GM12874 (cell line): ENCODE measurements at regions not wholly inside any gene's neighbourhood (a gene's known extent, or its start where the extent isn't known, plus 50 kb on each side); places are given as distances from the start of the nearest gene placed in this dataset.

Source experiments
- CTCF ChIP-seq: IDR thresholded peaks from 2 replicates; pipeline ENCODE4 v1.5.1; 2011; ENCODE audit warnings: low read depth, mild to moderate bottlenecking, control low read depth, low read length, moderate library complexity; ENCODE audit not compliant: insufficient read depth

- no peak for TF ChIP-seq CTCF
These were observed 97.4 kb upstream of the EDEM3 start for GRCh38 chr1:184851822-184852746.

GRCh38 chr1:184843732-184844495 lies 89.3 kb upstream of the EDEM3 start:
- no peak for TF ChIP-seq CTCF

- TF ChIP-seq CTCF = no peak
These were observed 85.9 kb upstream of the EDEM3 start for GRCh38 chr1:184840596-184840995.

DNA sequence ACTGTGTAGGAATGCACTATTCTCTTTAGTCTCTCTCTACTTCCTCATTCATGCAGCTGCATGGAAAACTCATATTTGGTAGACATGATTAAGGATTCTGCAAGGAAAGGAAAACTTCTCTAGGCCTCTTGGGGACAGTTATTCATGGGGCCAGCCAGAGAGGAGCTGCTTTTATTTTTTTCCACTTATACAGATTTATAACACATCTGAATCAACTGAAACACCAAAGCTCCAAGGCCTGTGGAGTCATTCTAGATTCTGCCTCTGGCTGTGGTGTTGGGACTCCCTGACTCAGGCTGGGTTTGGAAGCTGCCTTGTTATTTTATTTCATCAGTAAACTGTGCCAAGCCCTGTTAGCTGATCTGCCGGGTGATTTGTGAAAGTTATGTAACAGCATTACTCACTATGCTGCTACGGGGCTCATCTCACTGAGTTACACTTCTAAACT lies 83.9 kb upstream of the EDEM3 start:
- no peak for TF ChIP-seq CTCF

DNA sequence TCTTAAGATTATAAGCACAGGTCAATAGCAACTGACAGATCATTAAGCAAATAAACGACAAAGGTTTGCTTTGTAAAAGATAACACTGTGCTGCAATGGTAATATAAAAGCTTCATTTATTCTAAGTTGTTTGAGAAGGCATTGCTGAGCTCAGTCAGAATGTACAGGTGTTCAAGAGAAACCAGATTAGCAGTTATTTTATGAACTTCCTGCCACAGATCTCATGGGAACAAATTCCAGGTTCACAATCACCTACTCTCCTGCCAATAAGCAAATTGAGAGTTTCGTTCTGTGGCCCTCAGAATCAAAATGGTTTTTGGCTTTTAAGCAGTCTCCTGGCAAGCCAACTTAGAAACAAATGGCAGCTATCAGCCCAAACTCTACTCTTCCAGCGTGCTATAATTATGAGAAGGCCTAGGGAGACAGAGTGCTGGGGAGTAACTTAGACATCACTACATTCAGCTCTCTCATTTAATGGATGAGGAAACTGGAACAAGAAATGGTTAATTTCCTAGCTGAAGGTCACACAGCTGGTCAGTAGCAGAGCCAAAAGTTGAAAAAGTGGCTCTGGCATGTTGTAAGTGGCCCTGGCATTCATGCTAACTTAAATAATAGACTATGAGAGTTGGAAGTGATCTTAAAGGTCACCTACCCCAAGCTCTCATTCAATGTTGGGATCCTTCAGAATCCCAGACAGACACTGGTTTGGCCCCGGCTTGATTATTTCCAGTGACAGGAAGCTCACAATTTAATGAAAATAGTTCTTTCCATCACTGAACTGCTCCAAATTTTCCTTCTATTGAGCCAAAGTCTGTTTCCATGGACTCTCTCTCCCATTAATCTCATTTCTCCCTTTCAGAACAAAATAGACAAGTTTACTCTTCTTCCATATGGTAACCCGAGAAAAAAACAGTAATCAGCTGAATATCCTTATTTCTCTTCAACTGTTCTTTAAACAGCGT lies 82.6 kb upstream of the EDEM3 start:
- TF ChIP-seq CTCF = no peak

- no peak for TF ChIP-seq CTCF
These were observed 81.5 kb upstream of the EDEM3 start for GRCh38 chr1:184836141-184836540.
